ENCODE measurements at regions not wholly inside any gene's neighbourhood (a gene's known extent, or its start where the extent isn't known, plus 50 kb on each side); places are given as distances from the start of the nearest gene placed in this dataset.

DNA sequence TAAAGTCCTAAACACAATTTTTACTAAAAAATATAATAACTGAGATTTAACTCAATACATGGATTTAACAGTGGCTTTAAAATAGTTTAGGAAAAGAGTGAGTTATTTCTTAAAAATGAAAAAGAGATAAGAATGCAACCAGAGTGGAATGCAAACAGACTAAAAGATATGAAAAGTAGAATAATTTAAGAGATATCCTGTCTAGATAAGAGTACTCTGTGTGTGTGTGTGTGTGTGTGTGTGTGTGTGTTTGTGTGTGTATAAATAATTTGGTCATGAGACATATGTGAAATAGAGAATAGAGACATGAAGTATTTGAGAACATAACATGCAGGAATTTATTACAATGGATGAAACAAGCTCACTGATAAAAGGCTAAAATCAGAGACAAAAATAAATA is 986.9 kb upstream of the CHORDC1 start:
- no peak for TF ChIP-seq CEBPB (IDR thresholded peaks at IDR 0.05)
- TF ChIP-seq CREB1 (IDR thresholded peaks at IDR 0.05; ENCODE audit: low read depth): no peak
- TF ChIP-seq USF1 (IDR thresholded peaks at IDR 0.05): no peak
- no peak for TF ChIP-seq TEAD4 (IDR thresholded peaks at IDR 0.05)
- no peak for TF ChIP-seq ZBTB7A (IDR thresholded peaks at IDR 0.05; ENCODE audit: low read depth)
- no peak for TF ChIP-seq TAF1 (IDR thresholded peaks at IDR 0.05; ENCODE audit: low read depth)
- TF ChIP-seq MAX (IDR thresholded peaks at IDR 0.05): no peak
- TF ChIP-seq NFIC (IDR thresholded peaks at IDR 0.05): no peak
- TF ChIP-seq EP300 (IDR thresholded peaks at IDR 0.05; ENCODE audit: borderline replicate concordance): no peak
- TF ChIP-seq RAD21 (IDR thresholded peaks at IDR 0.05; ENCODE audit: low read depth): no peak
- TF ChIP-seq YY1 (IDR thresholded peaks at IDR 0.05; ENCODE audit: low read depth): no peak
- no peak for TF ChIP-seq FOXM1 (IDR thresholded peaks at IDR 0.05; ENCODE audit: borderline replicate concordance, low read depth)
- TF ChIP-seq REST (IDR thresholded peaks at IDR 0.05; ENCODE audit: low read depth): no peak
- TF ChIP-seq EGR1 (IDR thresholded peaks at IDR 0.05): no peak
- TF ChIP-seq TCF12 (IDR thresholded peaks at IDR 0.05; ENCODE audit: low read depth): no peak

- no peak for TF ChIP-seq TAF1 (IDR thresholded peaks at IDR 0.05; ENCODE audit: low read depth)
- no peak for TF ChIP-seq YY1 (IDR thresholded peaks at IDR 0.05; ENCODE audit: low read depth)
- TF ChIP-seq EP300 (IDR thresholded peaks at IDR 0.05; ENCODE audit: borderline replicate concordance): no peak
- TF ChIP-seq USF1 (IDR thresholded peaks at IDR 0.05): no peak
- no peak for TF ChIP-seq EGR1 (IDR thresholded peaks at IDR 0.05)
Measured at GRCh38 chr11:91209306-91209705, 986.5 kb upstream of the CHORDC1 start.

GRCh38 chr11:91199866-91200265 is 977.0 kb upstream of the CHORDC1 start:
- TF ChIP-seq RAD21 (IDR thresholded peaks at IDR 0.05; ENCODE audit: low read depth): no peak
- no peak for TF ChIP-seq TEAD4 (IDR thresholded peaks at IDR 0.05)
- TF ChIP-seq TAF1 (IDR thresholded peaks at IDR 0.05; ENCODE audit: low read depth): no peak
- TF ChIP-seq YY1 (IDR thresholded peaks at IDR 0.05; ENCODE audit: low read depth): no peak
- TF ChIP-seq TCF12 (IDR thresholded peaks at IDR 0.05; ENCODE audit: low read depth): no peak
- TF ChIP-seq ZBTB7A (IDR thresholded peaks at IDR 0.05; ENCODE audit: low read depth): no peak
- TF ChIP-seq NFIC (IDR thresholded peaks at IDR 0.05): no peak
- no peak for TF ChIP-seq EGR1 (IDR thresholded peaks at IDR 0.05)
- no peak for TF ChIP-seq USF1 (IDR thresholded peaks at IDR 0.05)
- no peak for TF ChIP-seq REST (IDR thresholded peaks at IDR 0.05; ENCODE audit: low read depth)
- TF ChIP-seq CEBPB (IDR thresholded peaks at IDR 0.05): no peak
- TF ChIP-seq FOXM1 (IDR thresholded peaks at IDR 0.05; ENCODE audit: borderline replicate concordance, low read depth): no peak
- TF ChIP-seq MAX (IDR thresholded peaks at IDR 0.05): no peak
- no peak for TF ChIP-seq EP300 (IDR thresholded peaks at IDR 0.05; ENCODE audit: borderline replicate concordance)
- TF ChIP-seq CREB1 (IDR thresholded peaks at IDR 0.05; ENCODE audit: low read depth): no peak

DNA sequence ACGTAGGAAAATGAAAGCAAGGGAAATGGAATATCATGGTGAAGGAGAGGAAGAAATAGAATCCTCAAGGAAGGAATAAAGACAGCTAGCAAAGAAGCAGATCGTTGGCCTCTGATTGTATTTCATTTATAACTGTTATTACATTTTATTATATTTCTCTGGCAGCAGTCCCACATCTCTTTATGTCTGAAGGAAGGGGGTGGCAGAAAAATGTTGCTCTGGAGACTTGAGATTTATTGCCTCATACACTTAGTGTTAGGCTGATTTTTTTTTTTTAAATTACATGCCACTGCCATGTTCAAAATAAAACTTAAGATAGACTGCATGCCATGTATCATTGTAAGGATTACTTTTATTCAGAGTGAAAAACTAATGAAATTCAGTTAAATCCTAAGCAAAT is 971.7 kb upstream of the CHORDC1 start:
- TF ChIP-seq REST (IDR thresholded peaks at IDR 0.05; ENCODE audit: low read depth) (no peak), USF1 (IDR thresholded peaks at IDR 0.05) (no peak)

Data from Ishikawa (cell line).